ENCODE measurements at regions not wholly inside any gene's neighbourhood (a gene's known extent, or its start where the extent isn't known, plus 50 kb on each side); places are given as distances from the start of the nearest gene placed in this dataset.

DNA sequence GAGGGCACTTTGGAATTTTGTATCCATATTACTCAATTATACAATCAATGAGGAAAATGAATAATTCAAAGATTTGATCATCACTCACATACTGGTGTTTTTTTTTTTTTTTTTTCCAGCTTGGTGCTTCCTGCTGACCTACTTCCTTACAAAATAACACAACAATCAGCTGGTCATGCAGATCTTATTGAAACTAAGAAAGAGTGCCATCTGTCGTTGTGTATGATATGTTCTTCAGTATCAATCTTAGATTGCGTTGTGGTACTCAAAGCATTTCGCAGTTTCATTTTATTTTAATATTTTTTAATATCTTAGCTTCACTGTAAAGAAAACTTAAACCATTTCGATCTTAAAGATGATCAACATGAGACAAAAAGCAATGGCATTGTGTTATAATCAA, 155.6 kb downstream of the OGFRL1 start:
- no peak for DNase-seq

DNA sequence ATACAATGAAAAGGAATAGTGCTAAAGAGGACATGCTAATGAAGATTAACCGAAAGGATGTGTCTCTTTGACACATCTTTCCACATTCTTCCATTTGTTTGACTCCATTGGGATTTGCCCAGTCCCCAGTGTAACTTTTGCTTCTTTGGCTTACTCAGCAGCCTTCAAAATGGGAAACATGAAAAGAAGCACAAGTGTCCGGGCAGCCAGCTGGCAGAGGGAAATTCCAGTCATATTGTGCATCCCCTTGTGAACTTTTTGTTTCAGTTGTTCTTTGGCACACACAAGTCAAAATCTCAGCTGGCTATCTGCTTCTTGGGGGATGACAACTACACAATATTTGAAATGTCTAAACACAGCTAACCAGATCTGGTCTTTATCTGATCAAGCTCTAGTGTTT, 157.4 kb downstream of the OGFRL1 start:
- no peak for DNase-seq

DNA sequence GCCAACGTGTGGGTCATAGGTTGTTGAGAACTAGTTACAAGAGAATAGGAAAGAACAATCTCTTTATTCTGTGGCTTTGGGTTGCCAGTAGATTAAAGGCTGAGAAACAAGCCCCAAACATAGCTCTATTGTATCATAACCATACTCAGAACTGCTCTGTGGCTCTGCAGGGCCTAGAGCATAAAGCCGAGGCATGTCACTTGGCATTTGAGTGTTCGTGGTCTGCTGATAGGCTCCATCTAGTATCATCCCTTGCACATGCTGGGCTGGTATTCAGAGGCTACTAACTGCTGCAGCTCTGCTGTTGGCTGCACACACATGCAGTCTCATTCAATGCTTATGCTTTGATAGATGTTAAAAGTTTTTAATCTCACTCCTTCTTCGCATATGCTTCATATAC, 157.9 kb downstream of the OGFRL1 start:
- no peak for DNase-seq

GRCh38 chr6:71452697-71453370, 164.2 kb downstream of the OGFRL1 start:
- DNase-seq = no peak

DNA sequence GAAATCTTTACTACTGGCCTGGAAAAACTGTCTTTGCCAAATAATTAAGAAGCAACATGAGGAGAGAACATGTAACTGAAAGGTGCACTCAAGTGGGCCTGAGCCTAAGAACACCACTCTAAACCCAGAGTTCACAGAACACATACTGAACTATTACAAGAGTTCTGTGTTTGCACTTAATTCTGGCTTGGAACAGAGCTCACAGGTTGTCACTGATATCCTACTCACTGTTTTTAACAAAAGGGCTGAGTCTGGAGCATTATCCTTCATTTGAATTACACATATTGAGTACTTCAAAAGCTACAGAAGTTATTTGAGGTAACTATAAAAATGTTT, 164.7 kb downstream of the OGFRL1 start:
- DNase-seq = no peak

- no peak for DNase-seq
Observed at GRCh38 chr6:71454056-71454455, 165.4 kb downstream of the OGFRL1 start.

DNA sequence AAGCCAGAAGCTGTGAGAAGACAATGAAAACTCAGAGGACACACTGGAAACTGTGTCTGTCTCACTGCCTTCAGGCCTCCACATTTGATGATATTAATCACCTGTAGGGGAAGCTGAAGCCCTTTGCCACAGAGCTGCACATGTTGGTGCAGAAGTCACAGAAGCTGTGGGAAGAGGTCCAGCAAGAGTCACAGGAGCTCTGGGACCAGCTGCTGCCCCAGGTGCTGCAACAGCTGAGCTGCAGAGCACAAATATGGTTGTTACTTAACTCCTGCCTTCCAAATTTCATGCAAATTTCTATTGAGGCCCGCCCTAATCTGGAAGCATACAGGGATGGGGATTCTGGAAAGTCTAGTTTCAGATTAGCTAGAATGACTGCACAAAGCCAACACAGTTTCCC, 169.3 kb downstream of the OGFRL1 start:
- DNase-seq = no peak

DNA sequence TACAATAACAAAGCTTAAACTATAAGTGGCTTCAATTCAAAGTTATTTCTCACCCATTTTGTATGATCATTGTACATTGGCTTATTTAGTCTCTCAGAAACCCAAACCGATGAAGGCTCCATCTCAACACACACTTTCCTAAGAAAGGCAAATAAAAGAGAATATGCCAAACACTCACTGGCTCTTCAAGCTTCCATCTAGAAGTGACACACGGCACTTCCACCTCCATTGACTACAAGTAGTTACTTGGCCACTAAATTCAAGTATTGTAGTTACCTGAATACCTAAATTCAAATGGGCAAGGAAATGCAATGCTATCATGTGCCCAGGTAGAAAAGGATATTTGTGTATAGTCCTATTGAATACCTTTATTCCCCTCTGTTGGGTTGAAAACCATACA, 170.6 kb downstream of the OGFRL1 start:
- DNase-seq = no peak

DNA sequence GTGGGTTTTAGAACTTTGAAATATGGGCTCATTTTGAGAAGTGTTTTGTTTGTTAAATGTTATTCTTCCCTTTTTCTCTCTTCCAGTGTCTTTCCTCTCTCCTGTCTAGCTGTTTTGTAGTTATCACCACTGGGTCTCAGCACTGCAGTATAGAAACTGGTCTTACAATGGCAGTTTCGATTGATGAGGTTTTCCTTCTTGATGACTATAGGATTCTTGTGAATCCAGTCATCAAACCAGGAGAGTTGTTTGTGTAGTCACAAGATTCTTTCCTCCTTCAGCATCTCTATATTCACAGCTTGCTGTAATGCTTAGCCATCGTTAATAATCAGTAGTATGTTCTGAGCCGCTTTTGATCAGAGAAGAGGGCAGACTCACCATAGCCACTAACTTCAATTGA, 172.3 kb downstream of the OGFRL1 start:
- DNase-seq = no peak

DNA sequence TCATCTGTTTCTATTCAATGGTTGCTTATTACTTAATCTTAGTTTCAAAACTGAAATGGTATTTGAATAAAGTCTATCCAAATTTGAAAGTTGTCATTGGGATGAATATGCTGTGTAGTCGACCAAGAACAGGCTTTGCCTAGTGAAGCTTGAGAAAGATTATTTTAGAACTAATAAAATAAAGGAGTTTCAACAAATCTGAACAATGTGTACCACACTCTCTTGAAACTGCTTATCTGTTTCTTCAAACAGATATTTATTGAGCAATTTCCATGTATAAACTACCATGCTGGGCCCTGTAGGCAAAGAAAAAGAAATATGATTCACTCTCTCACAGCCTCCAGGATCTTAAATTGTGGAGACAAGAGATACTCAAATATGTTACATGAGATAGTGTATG, 174.4 kb downstream of the OGFRL1 start:
- DNase-seq = no peak

DNA sequence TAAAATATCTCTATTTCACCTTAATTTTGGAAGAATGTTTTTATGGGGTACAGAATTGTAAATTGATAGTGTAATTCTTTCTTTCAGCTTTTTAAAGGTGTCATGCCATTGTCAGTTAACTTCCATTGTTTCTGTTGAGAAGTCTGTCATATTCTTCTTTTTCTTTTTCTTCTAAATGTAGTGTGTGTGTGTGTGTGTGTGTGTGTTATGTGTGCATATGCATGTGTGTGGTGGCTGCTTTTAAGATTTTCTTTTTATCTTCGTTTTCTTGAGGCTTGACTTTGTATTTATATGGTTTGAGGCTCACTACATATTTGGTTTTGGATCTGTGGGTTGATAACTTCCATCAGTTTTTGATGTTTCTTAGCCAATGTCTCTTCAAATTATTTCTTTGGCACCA, 176.5 kb downstream of the OGFRL1 start:
- no peak for DNase-seq

- no peak for DNase-seq
Observed at GRCh38 chr6:71466362-71466761, 177.8 kb downstream of the OGFRL1 start.

- no peak for DNase-seq
Observed at GRCh38 chr6:71468038-71468437, 179.4 kb downstream of the OGFRL1 start.

- no peak for DNase-seq
Observed at GRCh38 chr6:71468841-71469700, 180.5 kb downstream of the OGFRL1 start.

GRCh38 chr6:71471718-71472117, 183.1 kb downstream of the OGFRL1 start:
- no peak for DNase-seq

GRCh38 chr6:71473926-71474325, 185.3 kb downstream of the OGFRL1 start:
- no peak for DNase-seq

- DNase-seq = no peak
Observed at GRCh38 chr6:71474942-71475341, 186.3 kb downstream of the OGFRL1 start.

GRCh38 chr6:71476371-71476770, 187.8 kb downstream of the OGFRL1 start:
- DNase-seq = no peak

- DNase-seq = no peak
Observed at GRCh38 chr6:71476872-71477271, 188.3 kb downstream of the OGFRL1 start.

DNA sequence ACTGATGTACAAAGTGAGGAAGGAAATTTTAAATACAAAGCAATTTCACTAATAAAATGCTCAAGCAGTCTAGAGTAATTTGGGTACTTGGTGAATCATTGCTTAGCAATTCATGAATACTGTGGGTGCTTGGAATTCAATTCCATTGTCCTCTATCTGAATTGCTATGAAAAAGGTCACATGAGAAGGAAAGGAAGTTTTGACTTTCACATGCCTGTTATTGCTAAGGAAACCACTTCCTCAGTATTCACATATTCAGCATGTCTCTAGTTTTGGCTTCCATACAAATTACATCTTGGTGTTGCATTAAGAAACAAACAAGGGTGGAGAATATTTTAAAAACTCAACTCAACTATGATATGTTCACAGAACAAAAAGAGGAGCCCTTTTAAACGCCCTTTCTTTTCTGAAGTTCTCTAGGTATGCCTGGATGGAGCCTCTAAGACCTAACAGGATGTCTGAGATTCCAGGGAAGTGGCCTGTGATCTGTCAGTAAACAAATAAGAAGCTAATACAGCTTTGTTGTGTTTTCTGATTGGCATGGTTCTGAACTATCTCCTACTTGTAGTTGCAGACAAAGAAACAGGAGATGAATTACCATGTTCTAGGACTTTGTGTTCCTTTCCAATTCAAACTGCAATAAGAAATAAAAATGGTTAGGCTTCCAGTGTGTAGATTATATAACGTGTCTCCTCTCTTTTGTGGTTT, 190.4 kb downstream of the OGFRL1 start:
- DNase-seq = no peak

DNA sequence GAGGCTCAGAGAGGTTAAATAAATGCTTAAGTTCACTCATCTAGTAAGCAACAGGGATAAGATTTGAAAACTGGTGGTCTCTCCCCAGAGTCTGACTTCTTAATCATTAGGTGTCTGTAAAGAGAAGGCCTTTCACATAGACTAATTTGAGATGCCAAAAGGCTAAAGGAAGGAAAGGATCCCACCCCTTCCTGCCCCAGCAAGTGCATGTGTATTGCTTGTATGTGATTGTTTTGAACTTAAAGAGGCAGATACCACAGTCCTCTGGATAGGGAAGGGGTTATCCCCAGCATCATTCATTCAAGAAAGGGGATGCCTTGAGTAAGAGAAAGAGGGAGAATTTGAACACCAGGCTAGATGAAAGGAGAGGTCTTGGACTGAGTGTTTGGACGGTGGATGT, 192.0 kb downstream of the OGFRL1 start:
- DNase-seq = no peak

DNA sequence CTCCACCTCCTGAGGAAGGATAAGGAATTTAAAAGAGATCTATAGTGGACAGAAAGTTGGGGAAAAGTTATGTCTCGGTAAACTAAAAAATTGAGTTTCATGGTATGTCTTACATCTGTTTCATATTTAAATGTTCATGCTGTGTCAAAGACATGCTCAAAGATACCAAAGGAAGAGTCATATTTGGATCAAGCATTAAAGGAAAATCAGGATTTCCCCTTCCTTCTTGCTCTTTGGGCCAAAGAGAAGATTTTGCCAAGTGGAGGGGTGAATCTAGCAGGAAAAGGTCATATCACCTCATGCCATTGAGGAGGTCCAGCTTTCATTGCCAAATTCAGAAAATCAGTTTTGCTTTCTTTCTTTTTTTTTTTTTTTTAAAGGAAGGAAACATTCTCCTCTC, 192.4 kb downstream of the OGFRL1 start:
- DNase-seq = no peak

- no peak for DNase-seq
Observed at GRCh38 chr6:71481801-71482200, 193.2 kb downstream of the OGFRL1 start.

DNA sequence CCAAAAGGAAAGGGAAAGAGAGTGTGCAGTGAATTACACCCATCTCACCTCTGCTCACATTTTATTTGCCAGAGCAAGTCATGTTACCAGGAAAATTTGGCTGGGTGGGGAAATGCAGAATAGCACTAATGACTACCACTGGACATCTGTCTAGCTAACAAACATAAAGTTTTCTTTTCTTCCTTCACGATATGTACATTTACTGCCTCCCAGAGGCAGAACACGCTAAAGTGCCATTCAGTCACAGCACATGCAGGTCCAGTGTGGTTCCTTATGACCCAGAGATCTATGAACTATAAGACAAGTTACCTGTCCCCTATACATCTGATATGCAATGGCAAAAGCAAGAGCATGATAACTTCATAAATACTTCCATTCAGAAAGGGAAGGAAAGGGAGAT, 194.1 kb downstream of the OGFRL1 start:
- DNase-seq = no peak
